ENCODE measurements at regions not wholly inside any gene's neighbourhood (a gene's known extent, or its start where the extent isn't known, plus 50 kb on each side); places are given as distances from the start of the nearest gene placed in this dataset.

DNA sequence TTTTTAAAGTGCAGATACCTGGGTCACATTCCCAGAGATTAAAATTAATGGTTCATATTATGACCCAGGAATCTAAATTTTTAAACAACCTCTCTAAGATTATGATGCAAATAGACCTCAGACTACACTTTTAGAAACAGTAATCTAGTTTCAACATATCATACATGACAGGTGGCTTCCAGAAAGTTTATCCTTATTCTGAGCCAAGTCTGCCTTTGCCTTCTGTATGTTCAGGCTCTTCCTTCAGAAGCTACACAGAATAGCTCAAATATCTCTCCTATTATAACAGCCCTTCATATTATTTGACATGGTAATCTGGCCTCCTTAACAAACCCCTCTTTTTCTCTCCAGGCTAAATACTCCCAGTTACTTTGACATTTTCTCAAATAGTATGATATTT lies 101.9 kb downstream of the FZD1 start:
- H3K27me3 ChIP-seq (ENCODE audit: low read depth), result no peaks in the 10 kb centered on the region
- H3K36me3 ChIP-seq, result no peaks in the 10 kb centered on the region
- no peak overlapping the region for H3K4me3 ChIP-seq
- no peak overlapping the region for H3K27ac ChIP-seq (replicated peaks)
- no peaks in the 10 kb centered on the region for H3K4me1 ChIP-seq
- no peaks in the 10 kb centered on the region for H3K9me3 ChIP-seq (replicated peaks)
- intact Hi-C loops (cut with micrococcal nuclease), result no loop called here
- DNase-seq, result no peak
- TF ChIP-seq CTCF (IDR thresholded peaks at IDR 0.05; ENCODE audit: borderline replicate concordance), result no peak

- intact Hi-C loops (cut with micrococcal nuclease), result no loop called here
- Histone ChIP-seq H3K27ac (replicated peaks) (no peak overlapping the region), H3K36me3 (no peaks in the 10 kb centered on the region), H3K4me1 (no peaks in the 10 kb centered on the region), H3K9me3 (replicated peaks) (no peaks in the 10 kb centered on the region), H3K4me3 (no peak overlapping the region), H3K27me3 (ENCODE audit: low read depth) (no peaks in the 10 kb centered on the region)
- no peak for DNase-seq
- TF ChIP-seq CTCF (IDR thresholded peaks at IDR 0.05; ENCODE audit: borderline replicate concordance), result no peak
These were observed 103.8 kb downstream of the FZD1 start for GRCh38 chr7:91367812-91368578.

- H3K9me3 ChIP-seq (replicated peaks), result no peaks in the 10 kb centered on the region
- no peak for DNase-seq
- H3K27ac ChIP-seq (replicated peaks), result no peak overlapping the region
- no peak overlapping the region for H3K4me3 ChIP-seq
- no peaks in the 10 kb centered on the region for H3K4me1 ChIP-seq
- no peaks in the 10 kb centered on the region for H3K27me3 ChIP-seq (ENCODE audit: low read depth)
- no peak for TF ChIP-seq CTCF (IDR thresholded peaks at IDR 0.05; ENCODE audit: borderline replicate concordance)
- intact Hi-C loops (cut with micrococcal nuclease), result no loop called here
- no peaks in the 10 kb centered on the region for H3K36me3 ChIP-seq
These were observed 108.1 kb downstream of the FZD1 start for GRCh38 chr7:91372323-91372722.

- Histone ChIP-seq H3K9me3 (replicated peaks) (no peaks in the 10 kb centered on the region), H3K4me1 (no peaks in the 10 kb centered on the region), H3K4me3 (no peak overlapping the region), H3K36me3 (no peaks in the 10 kb centered on the region), H3K27me3 (ENCODE audit: low read depth) (no peaks in the 10 kb centered on the region), H3K27ac (replicated peaks) (no peak overlapping the region)
- intact Hi-C loops (cut with micrococcal nuclease), result no loop called here
- no peak for TF ChIP-seq CTCF (IDR thresholded peaks at IDR 0.05; ENCODE audit: borderline replicate concordance)
- DNase-seq, result no peak
These were observed 109.0 kb downstream of the FZD1 start for GRCh38 chr7:91373111-91373800.

GRCh38 chr7:91374321-91374989 lies 110.2 kb downstream of the FZD1 start:
- no peak overlapping the region for H3K27ac ChIP-seq (replicated peaks)
- no peak overlapping the region for H3K4me3 ChIP-seq
- intact Hi-C loops (cut with micrococcal nuclease), result no loop called here
- no peak for DNase-seq
- H3K9me3 ChIP-seq (replicated peaks), result no peaks in the 10 kb centered on the region
- H3K36me3 ChIP-seq, result no peaks in the 10 kb centered on the region
- no peaks in the 10 kb centered on the region for H3K4me1 ChIP-seq
- TF ChIP-seq CTCF (IDR thresholded peaks at IDR 0.05; ENCODE audit: borderline replicate concordance), result no peak
- H3K27me3 ChIP-seq (ENCODE audit: low read depth), result no peaks in the 10 kb centered on the region
